HFF-Myc (cell line): ENCODE measurements at regions not wholly inside any gene's neighbourhood (a gene's known extent, or its start where the extent isn't known, plus 50 kb on each side); places are given as distances from the start of the nearest gene placed in this dataset.

Experiments used
- DNase-seq: peaks from one replicate; pipeline ENCODE4 v3.0.0-alpha.2; 2011; ENCODE audit warnings: low read depth; ENCODE audit errors: extremely low read depth
- H3K4me3 ChIP-seq: replicated peaks from 2 replicates; pipeline ENCODE4 v1.5.1; 2011; ENCODE audit warnings: low read depth, mild to moderate bottlenecking, control low read depth, low read length
- TF ChIP-seq, protein P1 (sequence below): IDR thresholded peaks from 2 replicates; pipeline ENCODE4 v1.5.1; 2012; ENCODE audit warnings: mild to moderate bottlenecking, low read depth, low read length, control low read depth; ENCODE audit errors: missing control alignments

DNA sequence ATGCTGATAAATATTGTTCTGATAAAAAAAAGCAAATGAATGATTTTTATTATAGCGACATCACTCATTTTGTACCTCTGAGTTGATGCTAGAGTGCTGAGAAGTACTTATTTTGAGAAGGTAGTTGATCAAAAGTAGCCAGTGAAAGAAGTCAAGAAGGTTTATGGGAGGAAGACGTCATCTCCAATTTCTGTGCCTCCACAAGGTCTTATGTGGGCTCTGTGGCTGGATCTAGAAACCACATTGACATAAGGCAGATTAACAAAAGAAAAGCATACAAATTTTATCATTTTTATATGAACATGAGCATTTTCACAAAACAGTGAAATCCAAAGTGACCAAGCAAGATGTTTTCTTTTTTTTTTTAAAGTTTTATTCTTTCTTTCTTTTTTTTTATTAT is 289.5 kb upstream of the FAR2 start:
- TF ChIP-seq, protein P1, sequence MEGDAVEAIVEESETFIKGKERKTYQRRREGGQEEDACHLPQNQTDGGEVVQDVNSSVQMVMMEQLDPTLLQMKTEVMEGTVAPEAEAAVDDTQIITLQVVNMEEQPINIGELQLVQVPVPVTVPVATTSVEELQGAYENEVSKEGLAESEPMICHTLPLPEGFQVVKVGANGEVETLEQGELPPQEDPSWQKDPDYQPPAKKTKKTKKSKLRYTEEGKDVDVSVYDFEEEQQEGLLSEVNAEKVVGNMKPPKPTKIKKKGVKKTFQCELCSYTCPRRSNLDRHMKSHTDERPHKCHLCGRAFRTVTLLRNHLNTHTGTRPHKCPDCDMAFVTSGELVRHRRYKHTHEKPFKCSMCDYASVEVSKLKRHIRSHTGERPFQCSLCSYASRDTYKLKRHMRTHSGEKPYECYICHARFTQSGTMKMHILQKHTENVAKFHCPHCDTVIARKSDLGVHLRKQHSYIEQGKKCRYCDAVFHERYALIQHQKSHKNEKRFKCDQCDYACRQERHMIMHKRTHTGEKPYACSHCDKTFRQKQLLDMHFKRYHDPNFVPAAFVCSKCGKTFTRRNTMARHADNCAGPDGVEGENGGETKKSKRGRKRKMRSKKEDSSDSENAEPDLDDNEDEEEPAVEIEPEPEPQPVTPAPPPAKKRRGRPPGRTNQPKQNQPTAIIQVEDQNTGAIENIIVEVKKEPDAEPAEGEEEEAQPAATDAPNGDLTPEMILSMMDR, result no peak
- H3K4me3 ChIP-seq, result no peak overlapping the region
- no peak for DNase-seq

- DNase-seq, result no peak
- TF ChIP-seq, protein P1, result no peak
- no peak overlapping the region for H3K4me3 ChIP-seq
These were observed 283.3 kb upstream of the FAR2 start for GRCh38 chr12:28865776-28866175.

- DNase-seq, result no peak
- TF ChIP-seq, protein P1, result no peak
- no peak overlapping the region for H3K4me3 ChIP-seq
These were observed 282.8 kb upstream of the FAR2 start for GRCh38 chr12:28866296-28866695.

DNA sequence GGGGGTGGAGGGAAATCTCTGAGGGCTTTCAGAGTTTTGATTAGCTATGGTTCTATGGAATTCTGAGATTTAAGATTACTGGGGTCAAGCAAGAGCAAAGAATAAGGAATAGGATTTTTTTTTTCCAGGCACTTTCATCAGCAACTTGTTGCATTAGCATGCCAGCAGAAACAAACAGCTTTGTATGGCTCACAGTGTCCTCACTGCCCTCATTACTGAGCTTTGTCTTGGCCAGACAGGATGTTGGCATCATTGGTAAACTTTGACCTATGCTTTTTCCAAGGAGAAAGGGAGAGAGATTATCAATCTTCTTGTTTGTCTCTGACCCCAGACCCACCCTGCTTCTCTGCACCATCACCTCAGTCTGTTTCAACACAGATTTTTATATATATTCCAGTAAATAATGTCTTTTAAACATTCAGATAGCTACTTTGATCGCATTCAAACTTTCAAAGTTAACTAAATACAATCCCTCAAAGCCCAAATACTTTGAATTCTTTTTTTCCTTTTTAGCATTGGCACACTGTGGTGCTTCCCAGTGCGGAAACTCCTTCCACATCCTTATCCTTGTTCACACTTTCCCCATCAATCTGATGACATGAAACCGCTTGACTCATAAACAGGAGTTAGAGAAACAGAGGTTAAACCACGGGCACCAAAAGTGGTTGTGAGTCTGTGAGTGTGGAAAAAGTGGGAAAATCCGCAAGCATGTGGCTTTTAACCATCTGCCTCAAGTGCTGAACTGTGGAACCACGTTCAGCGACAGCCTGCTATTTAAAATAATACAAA is 282.2 kb upstream of the FAR2 start:
- TF ChIP-seq, protein P1, result no peak
- no peak for DNase-seq
- no peak overlapping the region for H3K4me3 ChIP-seq

DNA sequence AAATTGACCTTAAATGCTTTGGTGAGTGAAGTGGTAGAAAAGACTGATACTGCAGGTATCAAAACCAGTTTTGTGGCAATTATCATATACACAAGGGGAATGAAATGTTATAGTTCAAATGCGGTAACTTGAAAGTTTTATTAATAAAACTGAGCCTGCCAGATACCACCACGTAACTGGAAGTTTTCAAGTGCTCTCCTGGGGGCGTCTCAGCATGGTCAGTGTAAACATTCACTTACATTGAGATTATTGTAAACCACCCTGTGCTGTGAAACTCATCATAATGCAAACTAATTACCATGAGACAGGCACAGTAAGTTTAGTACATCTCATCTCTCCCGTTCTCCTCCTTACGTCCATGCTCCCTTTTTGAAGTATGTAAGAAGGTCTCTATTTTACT is 280.7 kb upstream of the FAR2 start:
- TF ChIP-seq, protein P1, result no peak
- no peak overlapping the region for H3K4me3 ChIP-seq
- DNase-seq, result no peak

- no peak for DNase-seq
- TF ChIP-seq, protein P1, result no peak
- H3K4me3 ChIP-seq, result no peak overlapping the region
These were observed 279.9 kb upstream of the FAR2 start for GRCh38 chr12:28869197-28869596.
